HFF-Myc (cell line): ENCODE measurements at regions not wholly inside any gene's neighbourhood (a gene's known extent, or its start where the extent isn't known, plus 50 kb on each side); places are given as distances from the start of the nearest gene placed in this dataset.

Experiments
- DNase-seq: peaks from one replicate; pipeline ENCODE4 v3.0.0-alpha.2; 2011; ENCODE audit warnings: low read depth; ENCODE audit errors: extremely low read depth
- H3K4me3 ChIP-seq: replicated peaks from 2 replicates; pipeline ENCODE4 v1.5.1; 2011; ENCODE audit warnings: low read depth, mild to moderate bottlenecking, control low read depth, low read length
- TF ChIP-seq, protein P1 (sequence below): IDR thresholded peaks from 2 replicates; pipeline ENCODE4 v1.5.1; 2012; ENCODE audit warnings: mild to moderate bottlenecking, low read depth, low read length, control low read depth; ENCODE audit errors: missing control alignments

DNA sequence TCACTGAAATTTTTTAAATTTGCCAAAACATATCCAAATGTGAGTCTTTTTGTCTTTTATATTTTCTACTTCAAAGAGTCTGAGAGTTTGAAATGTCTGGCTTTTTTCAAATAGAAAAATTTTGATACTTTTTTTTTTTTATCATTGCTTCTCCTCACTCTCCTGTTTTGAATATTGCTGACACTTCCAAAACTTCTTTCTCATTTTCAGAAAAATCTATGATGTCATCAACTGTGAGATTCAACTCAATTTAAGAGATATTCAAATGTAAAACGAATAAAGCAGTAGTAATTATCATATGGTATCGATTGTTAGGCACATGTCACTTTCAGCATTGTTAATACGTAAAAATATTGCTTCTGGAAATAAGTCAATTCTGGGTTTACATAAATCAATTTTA, 505.8 kb upstream of the STEAP1 start:
- no peak for DNase-seq
- TF ChIP-seq, protein P1, sequence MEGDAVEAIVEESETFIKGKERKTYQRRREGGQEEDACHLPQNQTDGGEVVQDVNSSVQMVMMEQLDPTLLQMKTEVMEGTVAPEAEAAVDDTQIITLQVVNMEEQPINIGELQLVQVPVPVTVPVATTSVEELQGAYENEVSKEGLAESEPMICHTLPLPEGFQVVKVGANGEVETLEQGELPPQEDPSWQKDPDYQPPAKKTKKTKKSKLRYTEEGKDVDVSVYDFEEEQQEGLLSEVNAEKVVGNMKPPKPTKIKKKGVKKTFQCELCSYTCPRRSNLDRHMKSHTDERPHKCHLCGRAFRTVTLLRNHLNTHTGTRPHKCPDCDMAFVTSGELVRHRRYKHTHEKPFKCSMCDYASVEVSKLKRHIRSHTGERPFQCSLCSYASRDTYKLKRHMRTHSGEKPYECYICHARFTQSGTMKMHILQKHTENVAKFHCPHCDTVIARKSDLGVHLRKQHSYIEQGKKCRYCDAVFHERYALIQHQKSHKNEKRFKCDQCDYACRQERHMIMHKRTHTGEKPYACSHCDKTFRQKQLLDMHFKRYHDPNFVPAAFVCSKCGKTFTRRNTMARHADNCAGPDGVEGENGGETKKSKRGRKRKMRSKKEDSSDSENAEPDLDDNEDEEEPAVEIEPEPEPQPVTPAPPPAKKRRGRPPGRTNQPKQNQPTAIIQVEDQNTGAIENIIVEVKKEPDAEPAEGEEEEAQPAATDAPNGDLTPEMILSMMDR, result no peak
- H3K4me3 ChIP-seq, result no peak overlapping the region

DNA sequence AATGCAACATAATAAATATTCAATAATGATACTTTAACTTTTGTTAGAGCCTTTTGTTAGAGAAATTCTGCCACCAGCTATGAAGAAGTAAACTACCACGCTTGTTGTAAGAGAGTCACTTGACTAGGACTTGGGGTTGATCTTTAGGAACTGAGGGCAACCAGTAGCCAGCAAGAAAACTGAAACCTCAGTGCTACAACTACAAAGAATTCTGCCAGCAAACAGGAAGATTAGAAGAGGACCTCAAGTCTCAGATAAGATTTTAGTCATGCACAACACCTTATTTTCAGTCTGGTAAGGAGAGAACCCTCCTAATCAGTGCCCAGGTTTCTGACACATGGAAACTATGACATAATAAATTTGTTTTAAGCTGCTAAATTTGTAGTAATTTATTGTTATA, 498.3 kb upstream of the STEAP1 start:
- H3K4me3 ChIP-seq, result no peak overlapping the region
- TF ChIP-seq, protein P1, result no peak
- DNase-seq, result no peak

DNA sequence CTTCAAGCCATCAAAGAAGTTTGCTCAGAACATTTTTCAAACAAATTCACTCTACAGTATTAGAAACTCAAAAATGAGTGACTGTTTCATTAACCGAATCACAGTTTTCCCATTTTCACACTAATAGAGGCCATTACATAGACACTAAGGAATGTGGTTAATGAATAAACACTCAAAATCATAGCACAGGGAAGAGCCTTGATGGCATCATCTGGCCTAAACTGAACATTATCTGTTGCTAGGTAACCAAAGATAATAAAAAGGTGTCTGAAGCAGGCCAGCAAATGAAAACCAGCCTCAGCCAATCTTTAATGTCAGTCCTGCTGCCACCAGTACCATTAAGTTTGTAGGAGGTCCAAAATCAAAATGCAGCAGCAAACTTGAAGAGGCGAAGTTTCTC, 492.4 kb upstream of the STEAP1 start:
- TF ChIP-seq, protein P1, result no peak
- no peak for DNase-seq
- H3K4me3 ChIP-seq, result no peak overlapping the region

DNA sequence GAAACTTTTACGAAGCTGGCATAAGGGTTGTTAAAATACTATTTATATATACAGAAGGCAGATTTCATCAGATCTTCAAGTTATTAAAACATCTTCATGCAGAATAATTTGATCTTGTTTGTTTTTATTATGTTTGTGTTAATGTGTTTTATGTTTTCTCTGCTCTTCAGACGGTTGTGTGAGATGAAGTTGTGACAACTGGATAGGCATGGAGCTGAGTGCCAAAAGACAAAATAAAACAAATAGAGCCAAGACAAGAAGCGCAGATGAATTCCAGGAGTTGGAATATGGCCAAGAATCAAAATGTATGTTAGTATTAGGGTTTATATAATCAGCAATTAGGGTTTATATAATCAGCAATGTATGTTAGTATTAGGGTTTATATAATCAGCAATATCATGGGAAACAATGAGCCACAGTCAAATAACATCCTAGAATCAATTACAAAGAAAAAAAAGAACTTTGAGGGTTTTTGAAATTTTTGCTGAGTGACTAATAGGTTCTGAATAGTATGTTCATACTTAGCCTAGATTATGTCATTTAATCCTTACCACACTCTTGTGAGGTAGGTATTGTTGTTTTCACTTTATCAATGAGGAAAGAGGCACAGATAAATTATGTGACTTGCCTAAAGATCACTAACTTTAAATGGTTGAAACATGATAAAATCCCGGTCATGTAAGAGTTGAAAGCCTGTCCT, 488.0 kb upstream of the STEAP1 start:
- TF ChIP-seq, protein P1, result no peak
- no peak overlapping the region for H3K4me3 ChIP-seq
- DNase-seq, result no peak

DNA sequence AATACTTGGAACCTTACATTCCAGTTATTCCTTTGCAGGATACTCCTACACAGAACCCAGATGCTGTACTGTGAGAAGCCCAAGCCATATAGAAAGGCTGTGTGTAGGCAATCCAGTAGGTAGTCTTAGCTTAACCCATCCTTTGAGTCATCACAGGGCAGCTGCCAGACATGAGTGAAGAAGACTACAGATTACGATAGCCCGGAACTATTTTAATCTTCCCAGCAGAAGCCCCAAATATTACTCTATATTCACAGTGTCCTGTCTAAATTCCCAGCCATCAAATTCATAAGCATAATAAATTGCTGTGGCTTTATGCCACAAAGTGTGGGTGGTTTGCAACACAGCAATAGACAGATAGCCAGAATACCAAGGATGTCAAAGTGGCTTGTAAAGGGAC, 474.1 kb upstream of the STEAP1 start:
- DNase-seq, result no peak
- no peak overlapping the region for H3K4me3 ChIP-seq
- TF ChIP-seq, protein P1, result no peak

DNA sequence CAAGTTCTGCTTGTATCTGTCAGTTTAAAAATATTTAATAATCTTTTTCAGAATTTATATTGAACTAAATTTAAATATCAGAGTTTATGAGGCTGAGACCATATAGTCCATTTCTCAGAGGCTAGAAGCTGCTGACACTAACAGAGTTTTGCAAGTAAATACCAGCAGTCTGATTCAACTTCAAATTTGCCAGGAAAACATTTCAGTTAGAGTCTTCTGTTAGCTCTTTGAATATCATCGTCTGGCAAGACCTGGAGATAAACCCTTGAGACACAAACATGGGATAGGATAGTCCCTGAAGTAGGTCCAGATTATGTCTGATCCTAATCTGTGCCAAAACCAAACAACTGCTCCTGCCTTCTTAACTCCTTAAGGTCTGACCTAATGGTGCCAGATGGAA, 472.8 kb upstream of the STEAP1 start:
- H3K4me3 ChIP-seq, result no peak overlapping the region
- TF ChIP-seq, protein P1, result no peak
- no peak for DNase-seq

DNA sequence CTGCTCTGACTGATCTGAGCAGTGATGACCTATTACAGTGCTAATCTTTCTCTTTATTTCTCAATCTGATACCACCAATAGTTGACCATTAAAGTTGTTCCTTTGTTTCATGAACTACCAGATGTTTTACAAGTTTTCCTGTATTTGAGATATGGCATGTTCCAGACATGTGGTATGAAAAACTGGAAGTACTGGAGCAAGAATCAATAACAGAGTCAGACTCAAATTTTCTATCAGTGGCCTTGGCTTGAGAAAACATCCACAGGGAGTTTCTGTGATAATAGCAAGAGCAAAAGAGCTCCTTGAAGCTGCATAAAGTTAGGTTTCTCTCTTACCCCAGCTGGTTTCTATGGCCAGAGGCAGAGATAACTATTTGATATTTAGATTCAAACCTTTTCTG, 469.0 kb upstream of the STEAP1 start:
- TF ChIP-seq, protein P1, result no peak
- no peak for DNase-seq
- H3K4me3 ChIP-seq, result no peak overlapping the region
